Astrocyte (in vitro differentiated cells and primary cell): ENCODE measurements at regions not wholly inside any gene's neighbourhood (a gene's known extent, or its start where the extent isn't known, plus 50 kb on each side); places are given as distances from the start of the nearest gene placed in this dataset.

Experiments
- DNase-seq: peaks from one replicate; pipeline ENCODE4 v3.0.0-alpha.2; 2010; ENCODE audit warnings: low read depth
- FAIRE-seq: peaks from 2 replicates; lab custom pipeline; 2011; peaks lifted over from hg19 to GRCh38; lab: Jason Lieb, UNC
- H2AFZ ChIP-seq: 2 replicates; pipeline ENCODE4 v1.6.0; 2012; ENCODE audit warnings: low read depth, low read length, inconsistent platforms
- H3K27ac ChIP-seq: 2 replicates; pipeline ENCODE4 v1.5.1; 2011; ENCODE audit warnings: low read depth, low read length, inconsistent platforms
- H3K27me3 ChIP-seq: 2 replicates; pipeline ENCODE4 v1.6.0; 2011; ENCODE audit warnings: low read length, inconsistent platforms; ENCODE audit not compliant: insufficient read depth
- H3K36me3 ChIP-seq: 2 replicates; pipeline ENCODE4 v1.5.1; 2011; ENCODE audit warnings: low read length, inconsistent platforms; ENCODE audit not compliant: insufficient read depth
- H3K4me1 ChIP-seq: 2 replicates; pipeline ENCODE4 v1.5.1; 2011; ENCODE audit warnings: low read length, inconsistent platforms; ENCODE audit not compliant: insufficient read depth
- H3K4me2 ChIP-seq: 2 replicates; pipeline ENCODE4 v1.6.0; 2012; ENCODE audit warnings: low read length, inconsistent platforms
- H3K4me3 ChIP-seq: 2 replicates; pipeline ENCODE4 v1.5.1; 2011; ENCODE audit warnings: low read depth, mild to moderate bottlenecking, low read length, inconsistent platforms; ENCODE audit not compliant: insufficient read depth
- H3K79me2 ChIP-seq: 2 replicates; pipeline ENCODE4 v1.6.0; 2012; ENCODE audit warnings: mild to moderate bottlenecking, low read length, inconsistent platforms; ENCODE audit not compliant: insufficient read depth
- H3K9ac ChIP-seq: 2 replicates; pipeline ENCODE4 v1.6.0; 2012; ENCODE audit warnings: mild to moderate bottlenecking, low read length, inconsistent platforms
- H3K9me3 ChIP-seq: 2 replicates; pipeline ENCODE4 v1.5.1; 2012; ENCODE audit warnings: low read depth, mild to moderate bottlenecking, low read length, inconsistent platforms; ENCODE audit not compliant: insufficient read depth
- H4K20me1 ChIP-seq: 2 replicates; pipeline ENCODE4 v1.6.0; 2012; ENCODE audit warnings: low read length, inconsistent platforms; ENCODE audit not compliant: insufficient read depth
- H3K27ac Mint-ChIP-seq: one replicate; pipeline ENCODE4 v1.8.0; 2021; ENCODE audit warnings: mild to moderate bottlenecking, mixed read lengths; ENCODE audit not compliant: unreplicated experiment
- H3K27me3 Mint-ChIP-seq: one replicate; pipeline ENCODE4 v1.8.0; 2021; ENCODE audit warnings: low read depth, mixed read lengths; ENCODE audit not compliant: unreplicated experiment
- H3K36me3 Mint-ChIP-seq: one replicate; pipeline ENCODE4 v1.8.0; 2021; ENCODE audit warnings: low read depth, mixed read lengths; ENCODE audit not compliant: unreplicated experiment
- H3K4me1 Mint-ChIP-seq: one replicate; pipeline ENCODE4 v1.8.0; 2021; ENCODE audit warnings: low read depth, mixed read lengths; ENCODE audit not compliant: unreplicated experiment
- H3K4me3 Mint-ChIP-seq: one replicate; pipeline ENCODE4 v1.8.0; 2021; ENCODE audit warnings: mild to moderate bottlenecking, moderate library complexity, mixed read lengths; ENCODE audit not compliant: unreplicated experiment
- H3K9me3 Mint-ChIP-seq: one replicate; pipeline ENCODE4 v1.8.0; 2021; ENCODE audit warnings: mild to moderate bottlenecking, mixed read lengths; ENCODE audit not compliant: unreplicated experiment
- CTCF ChIP-seq: IDR thresholded peaks from 2 replicates; pipeline ENCODE4 v1.5.1; 2011; ENCODE audit warnings: low read depth, mild to moderate bottlenecking, inconsistent platforms, low read length, moderate library complexity; ENCODE audit not compliant: insufficient read depth
- EZH2 ChIP-seq: IDR thresholded peaks from 2 replicates; pipeline ENCODE4 v1.6.1; 2012; ENCODE audit warnings: mild to moderate bottlenecking, low read length, inconsistent platforms; ENCODE audit not compliant: insufficient read depth

DNA sequence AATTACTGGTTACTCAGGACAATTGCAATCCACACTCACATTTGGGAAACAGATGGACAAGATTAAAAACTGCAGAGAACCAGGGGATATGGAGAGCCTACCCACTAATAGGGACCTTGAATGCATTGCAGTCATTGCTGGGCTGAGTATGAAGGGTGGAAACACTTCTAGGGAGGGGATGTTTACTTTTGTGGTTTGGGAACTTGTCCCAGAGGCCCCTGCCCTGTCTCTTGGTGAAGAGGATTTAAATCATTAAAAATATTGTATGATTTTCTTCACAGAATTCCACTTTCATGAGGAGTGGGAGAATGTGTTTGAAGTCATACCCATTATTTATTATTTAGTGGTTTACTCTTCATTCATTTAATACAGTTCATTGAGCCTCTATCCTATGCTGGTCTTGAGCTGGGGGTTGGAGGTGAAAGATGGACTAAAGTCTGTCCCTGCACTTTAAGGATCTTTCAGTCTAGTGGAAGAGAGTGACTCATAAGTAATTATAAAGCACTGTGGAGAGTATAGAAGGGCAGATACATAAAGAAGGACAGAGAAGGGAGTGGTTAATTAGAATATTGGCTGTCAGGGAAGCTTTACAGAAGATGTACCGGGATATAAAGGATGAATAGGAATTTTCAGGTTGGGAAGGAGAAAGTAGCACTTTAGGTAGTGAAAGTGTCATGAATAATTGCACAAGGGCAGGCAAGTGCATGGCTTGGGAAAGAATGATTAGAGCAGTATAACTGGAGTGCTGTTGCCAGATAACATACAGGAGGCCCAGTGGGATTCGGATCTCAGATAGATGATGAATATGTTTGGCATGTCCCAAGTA lies 313.4 kb downstream of the LPIN1 start:
- H3K4me2 ChIP-seq, result peak overlapping the region; percentile 39
- no peaks in the 10 kb centered on the region for H3K9me3 ChIP-seq
- H3K4me3 ChIP-seq, result no peak overlapping the region
- H3K79me2 ChIP-seq, result no peaks in the 10 kb centered on the region
- H3K36me3 ChIP-seq, result no peaks in the 10 kb centered on the region
- H2AFZ ChIP-seq, result no peak overlapping the region
- DNase-seq (peak; percentile 71), FAIRE-seq (no peak)
- H3K27ac Mint-ChIP-seq, result no peak overlapping the region
- H3K4me1 Mint-ChIP-seq, result peaks cover 14% of the 10 kb centered on the region
- H4K20me1 ChIP-seq, result no peaks in the 10 kb centered on the region
- peaks cover 5% of the 10 kb centered on the region for H3K9me3 Mint-ChIP-seq
- H3K27me3 Mint-ChIP-seq, result peaks cover 5% of the 10 kb centered on the region
- peaks cover 25% of the 10 kb centered on the region for H3K4me1 ChIP-seq
- no peaks in the 10 kb centered on the region for H3K27me3 ChIP-seq
- TF ChIP-seq EZH2, result no peak
- no peak for TF ChIP-seq CTCF
- H3K4me3 Mint-ChIP-seq, result no peak overlapping the region
- no peak overlapping the region for H3K9ac ChIP-seq
- no peaks in the 10 kb centered on the region for H3K36me3 Mint-ChIP-seq
- H3K27ac ChIP-seq, result no peak overlapping the region

- no peak for FAIRE-seq
- H3K4me2 ChIP-seq, result no peak overlapping the region
- Mint-ChIP-seq H3K27ac (no peak overlapping the region), H3K36me3 (no peaks in the 10 kb centered on the region), H3K27me3 (peaks cover 4% of the 10 kb centered on the region), H3K4me1 (peaks cover 14% of the 10 kb centered on the region), H3K4me3 (no peak overlapping the region), H3K9me3 (peaks cover 7% of the 10 kb centered on the region)
- no peak for DNase-seq
- no peaks in the 10 kb centered on the region for H3K9me3 ChIP-seq
- H3K4me1 ChIP-seq, result peaks cover 25% of the 10 kb centered on the region
- H3K36me3 ChIP-seq, result no peaks in the 10 kb centered on the region
- TF ChIP-seq CTCF (no peak), EZH2 (no peak)
- H3K27me3 ChIP-seq, result no peaks in the 10 kb centered on the region
- H4K20me1 ChIP-seq, result no peaks in the 10 kb centered on the region
- no peaks in the 10 kb centered on the region for H3K79me2 ChIP-seq
- H2AFZ ChIP-seq, result no peak overlapping the region
- no peak overlapping the region for H3K9ac ChIP-seq
- no peak overlapping the region for H3K27ac ChIP-seq
- no peak overlapping the region for H3K4me3 ChIP-seq
Measured at GRCh38 chr2:12060886-12061285, 314.5 kb downstream of the LPIN1 start.
